Neutrophil (primary cell): ENCODE measurements at regions not wholly inside any gene's neighbourhood (a gene's known extent, or its start where the extent isn't known, plus 50 kb on each side); places are given as distances from the start of the nearest gene placed in this dataset.

ENCODE experiments used
- H3K27ac ChIP-seq: fragments of 200-600 bp; sonication (generic); 2 replicates; pipeline ENCODE4 v1.5.1; 2016; ENCODE audit warnings: mild to moderate bottlenecking, moderate library complexity
- H3K27me3 ChIP-seq: fragments of 200-600 bp; sonication (generic); 2 replicates; pipeline ENCODE4 v1.6.0; 2016; ENCODE audit warnings: mild to moderate bottlenecking
- H3K36me3 ChIP-seq: fragments of 200-600 bp; sonication (generic); 2 replicates; pipeline ENCODE4 v1.5.1; 2017
- H3K4me1 ChIP-seq, 2 experiments: fragments of 200-600 bp in 1 of 2; sonication (generic) in 1 of 2; 1 replicate in 1 of 2; 2 replicates in 1 of 2; pipeline versions ENCODE4 v1.5.1 to v1.6.1; 2013 to 2016; ENCODE audit warnings: low read depth in 1 of 2, low read length in 1 of 2, mild to moderate bottlenecking in 1 of 2, moderate library complexity in 1 of 2; ENCODE audit not compliant: control insufficient read depth in 1 of 2, insufficient read depth in 1 of 2
- H3K4me3 ChIP-seq, 2 experiments: fragments of 200-600 bp in 1 of 2; sonication (generic) in 1 of 2; 1 replicate in 1 of 2; 2 replicates in 1 of 2; pipeline ENCODE4 v1.5.1; 2013 to 2016; ENCODE audit warnings: low read depth in 1 of 2, low read length in 1 of 2, mild to moderate bottlenecking in 1 of 2, moderate library complexity in 1 of 2
- H3K9me3 ChIP-seq: fragments of 200-600 bp; sonication (generic); 2 replicates; pipeline ENCODE4 v1.5.1; 2016
- TF ChIP-seq, protein P1 (sequence below): fragments of 200-600 bp; sonication (generic); IDR thresholded peaks from 2 replicates; pipeline ENCODE4 v1.5.1; 2016; ENCODE audit warnings: antibody characterized with exemption

DNA sequence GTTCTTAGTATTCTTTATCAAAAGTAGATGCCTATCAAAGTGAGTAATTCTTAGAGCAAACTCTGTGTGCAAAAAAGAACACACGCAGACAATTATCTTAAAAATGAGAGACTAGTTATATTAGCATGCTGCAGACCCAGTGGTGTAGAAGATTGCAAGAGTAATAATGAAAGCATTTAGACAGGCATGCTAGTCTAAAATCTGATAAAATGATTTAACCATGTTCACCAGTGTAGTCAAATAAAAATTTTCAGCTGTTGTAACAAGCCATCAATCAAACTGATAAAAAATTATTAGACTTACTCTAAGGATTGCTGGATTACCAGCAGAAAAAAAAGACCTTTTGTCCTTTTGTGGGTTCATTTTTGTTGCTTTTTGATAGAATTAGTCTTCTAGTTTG lies 241.9 kb upstream of the TLE4 start:
- Histone ChIP-seq H3K27me3 (no peaks in the 10 kb centered on the region), H3K4me3 (no peak overlapping the region), H3K36me3 (no peaks in the 10 kb centered on the region), H3K27ac (no peak overlapping the region), H3K9me3 (no peaks in the 10 kb centered on the region), H3K4me1 (no peaks in the 10 kb centered on the region)
- TF ChIP-seq, protein P1, sequence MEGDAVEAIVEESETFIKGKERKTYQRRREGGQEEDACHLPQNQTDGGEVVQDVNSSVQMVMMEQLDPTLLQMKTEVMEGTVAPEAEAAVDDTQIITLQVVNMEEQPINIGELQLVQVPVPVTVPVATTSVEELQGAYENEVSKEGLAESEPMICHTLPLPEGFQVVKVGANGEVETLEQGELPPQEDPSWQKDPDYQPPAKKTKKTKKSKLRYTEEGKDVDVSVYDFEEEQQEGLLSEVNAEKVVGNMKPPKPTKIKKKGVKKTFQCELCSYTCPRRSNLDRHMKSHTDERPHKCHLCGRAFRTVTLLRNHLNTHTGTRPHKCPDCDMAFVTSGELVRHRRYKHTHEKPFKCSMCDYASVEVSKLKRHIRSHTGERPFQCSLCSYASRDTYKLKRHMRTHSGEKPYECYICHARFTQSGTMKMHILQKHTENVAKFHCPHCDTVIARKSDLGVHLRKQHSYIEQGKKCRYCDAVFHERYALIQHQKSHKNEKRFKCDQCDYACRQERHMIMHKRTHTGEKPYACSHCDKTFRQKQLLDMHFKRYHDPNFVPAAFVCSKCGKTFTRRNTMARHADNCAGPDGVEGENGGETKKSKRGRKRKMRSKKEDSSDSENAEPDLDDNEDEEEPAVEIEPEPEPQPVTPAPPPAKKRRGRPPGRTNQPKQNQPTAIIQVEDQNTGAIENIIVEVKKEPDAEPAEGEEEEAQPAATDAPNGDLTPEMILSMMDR: no peak

DNA sequence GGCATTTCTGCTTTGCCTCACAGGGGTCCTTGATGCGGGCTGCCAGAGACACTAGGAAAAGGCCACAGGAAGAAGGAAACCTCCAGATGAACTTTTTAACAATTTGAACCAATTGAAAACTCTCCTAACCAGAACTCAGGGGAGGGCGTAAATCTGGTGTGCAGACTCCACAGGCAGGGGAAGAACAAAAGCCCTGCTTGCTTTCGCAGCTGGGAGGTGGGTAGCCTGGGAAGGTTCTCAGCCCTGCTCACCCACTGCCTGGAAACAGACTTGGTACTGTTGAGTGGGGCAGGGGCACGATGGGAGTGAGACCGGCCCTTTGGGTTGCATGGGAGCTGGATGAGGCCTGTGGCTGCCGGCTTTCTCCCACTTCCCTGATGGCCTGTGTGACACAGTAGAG lies 237.8 kb upstream of the TLE4 start:
- TF ChIP-seq, protein P1: no peak
- no peaks in the 10 kb centered on the region for H3K9me3 ChIP-seq

DNA sequence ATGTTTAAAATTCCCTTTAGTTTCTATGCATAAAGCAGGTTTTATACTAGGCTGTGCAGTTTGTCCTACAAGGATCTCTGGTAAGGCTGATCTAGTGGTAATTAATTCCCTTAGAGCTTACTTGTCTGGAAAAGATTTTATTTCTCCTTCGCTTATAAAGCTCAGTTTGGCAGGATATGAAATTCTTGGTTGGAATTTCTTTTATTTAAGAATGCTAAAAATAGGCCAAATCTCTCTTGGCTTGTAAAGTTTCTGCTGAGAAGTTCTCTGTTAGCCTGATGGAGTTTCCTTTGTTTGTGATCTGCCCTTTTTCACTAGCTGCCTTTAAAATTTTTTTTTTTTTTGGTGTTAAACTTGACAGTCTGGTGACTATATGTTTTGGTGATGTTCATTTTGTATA lies 237.1 kb upstream of the TLE4 start:
- no peaks in the 10 kb centered on the region for H3K9me3 ChIP-seq
- no peak overlapping the region for H3K27ac ChIP-seq
- no peaks in the 10 kb centered on the region for H3K36me3 ChIP-seq
- no peaks in the 10 kb centered on the region for H3K4me1 ChIP-seq
- TF ChIP-seq, protein P1: no peak
- H3K27me3 ChIP-seq: no peaks in the 10 kb centered on the region
- H3K4me3 ChIP-seq: no peak overlapping the region

More for the DNA sequence above, 237.8 kb upstream of the TLE4 start:
- Histone ChIP-seq H3K27ac (no peak overlapping the region), H3K36me3 (no peaks in the 10 kb centered on the region), H3K27me3 (no peaks in the 10 kb centered on the region), H3K4me3 (no peak overlapping the region), H3K4me1 (no peaks in the 10 kb centered on the region)

DNA sequence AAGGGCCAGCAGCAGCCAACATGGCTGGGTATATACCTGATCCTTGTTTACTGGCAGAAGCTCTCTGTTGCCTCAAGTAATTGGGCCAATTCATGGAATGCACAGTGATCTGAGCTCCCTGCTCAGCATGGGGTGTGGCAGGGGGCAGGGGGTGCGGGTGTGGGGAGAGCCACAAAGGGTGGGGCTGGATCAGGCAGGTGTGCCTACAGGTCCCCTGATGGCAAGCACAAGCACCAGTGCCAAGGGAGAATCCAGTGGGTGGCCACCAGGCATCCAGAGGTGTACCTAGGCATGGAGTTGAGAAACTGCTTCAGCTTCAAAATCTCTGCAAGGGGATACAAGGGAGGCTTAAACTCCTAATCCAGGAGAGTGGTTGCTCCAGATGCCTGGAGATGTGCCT lies 235.8 kb upstream of the TLE4 start:
- Histone ChIP-seq H3K9me3 (no peaks in the 10 kb centered on the region), H3K36me3 (no peaks in the 10 kb centered on the region), H3K27me3 (no peaks in the 10 kb centered on the region), H3K4me1 (no peaks in the 10 kb centered on the region), H3K4me3 (no peak overlapping the region), H3K27ac (no peak overlapping the region)
- TF ChIP-seq, protein P1: no peak

DNA sequence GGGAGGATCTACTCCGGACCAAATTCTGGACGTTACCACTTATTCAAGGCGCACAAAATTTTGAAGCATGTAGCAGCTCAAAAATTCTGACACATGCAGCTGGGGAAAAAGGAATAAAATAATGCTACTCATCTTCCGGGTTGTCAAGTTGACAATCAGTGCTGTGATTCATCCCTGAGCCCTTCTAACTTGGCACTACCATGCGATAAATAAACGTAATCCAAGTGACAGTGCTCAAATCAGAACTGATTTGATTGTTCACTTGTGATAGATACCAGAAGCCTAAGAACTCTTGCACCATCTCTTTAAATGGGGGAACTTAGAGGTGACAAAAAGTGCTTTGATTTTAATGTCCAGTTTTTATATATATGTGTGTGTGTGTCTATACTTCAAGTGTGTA lies 230.2 kb upstream of the TLE4 start:
- no peaks in the 10 kb centered on the region for H3K27me3 ChIP-seq
- H3K4me3 ChIP-seq: no peak overlapping the region
- TF ChIP-seq, protein P1: no peak
- no peaks in the 10 kb centered on the region for H3K9me3 ChIP-seq
- H3K36me3 ChIP-seq: no peaks in the 10 kb centered on the region
- H3K27ac ChIP-seq: no peak overlapping the region
- H3K4me1 ChIP-seq: no peaks in the 10 kb centered on the region
